ENCODE measurements at regions not wholly inside any gene's neighbourhood (a gene's known extent, or its start where the extent isn't known, plus 50 kb on each side); places are given as distances from the start of the nearest gene placed in this dataset.
A peak's percentile ranks its signal among the peaks of the same experiment; 100 is the strongest.

GRCh38 chr1:55276671-55277376, 61.7 kb upstream of the USP24 start:
- peak overlapping the region; percentile 80; the same call in 1 of the 2 replicates for H2AFZ ChIP-seq (ENCODE audit: low read length)
- no peak for TF ChIP-seq EZH2phosphoT487 (IDR thresholded peaks at IDR 0.05; ENCODE audit: borderline replicate concordance, low read depth, low read length)
- no peak for TF ChIP-seq CTCF (conservative IDR thresholded peaks at IDR 0.05; ENCODE audit: low read length)

GRCh38 chr1:55275941-55276341, 60.8 kb upstream of the USP24 start:
- Histone ChIP-seq H3K79me2 (ENCODE audit: insufficient read depth, low read depth, low read length) (no peaks in the 10 kb centered on the region), H3K27ac (ENCODE audit: low read depth, low read length, poor library complexity, severe bottlenecking) (no peak overlapping the region), H2AFZ (ENCODE audit: low read length) (no peak overlapping the region; the same call in 1 of the 2 replicates), H4K20me1 (ENCODE audit: insufficient read depth, low read length) (no peaks in the 10 kb centered on the region), H3K4me2 (ENCODE audit: low read length) (no peak overlapping the region), H3K9me3 (ENCODE audit: low read length) (no peaks in the 10 kb centered on the region), H3K4me1 (ENCODE audit: insufficient read depth, low read length, poor library complexity, severe bottlenecking) (peaks cover 16% of the 10 kb centered on the region), H3K9me2 (ENCODE audit: insufficient read depth, low read length) (no peaks in the 10 kb centered on the region), H3K36me3 (ENCODE audit: insufficient read depth, low read length) (no peaks in the 10 kb centered on the region), H3K4me3 (ENCODE audit: low read depth, low read length, poor library complexity, severe bottlenecking) (no peak overlapping the region)
- ChIA-PET POLR2A (no interaction called here), CTCF (ENCODE audit: unreplicated experiment) (no interaction called here)
- no TSS peak for BruUV-seq (replicated peaks)
- DNase-seq (ENCODE audit: low spot score) = no peak
- intact Hi-C loops (cut with micrococcal nuclease; ENCODE audit: unreplicated experiment) = loop anchor here (2.0 kb wide), 1 partner anchor 205 kb away; no protein-coding TSS in a partner anchor
- TF ChIP-seq EZH2phosphoT487 (IDR thresholded peaks at IDR 0.05; ENCODE audit: borderline replicate concordance, low read depth, low read length) = no peak
- TF ChIP-seq CTCF (conservative IDR thresholded peaks at IDR 0.05; ENCODE audit: low read length) = no peak

More at GRCh38 chr1:55276671-55277376, 61.7 kb upstream of the USP24 start:
- Histone ChIP-seq H3K79me2 (ENCODE audit: insufficient read depth, low read depth, low read length) (no peaks in the 10 kb centered on the region), H3K27ac (ENCODE audit: low read depth, low read length, poor library complexity, severe bottlenecking) (no peak overlapping the region), H3K4me3 (ENCODE audit: low read depth, low read length, poor library complexity, severe bottlenecking) (peak overlapping the region; percentile 11), H3K9me3 (ENCODE audit: low read length) (no peaks in the 10 kb centered on the region), H3K4me2 (ENCODE audit: low read length) (peak overlapping the region; percentile 64), H4K20me1 (ENCODE audit: insufficient read depth, low read length) (no peaks in the 10 kb centered on the region), H3K9me2 (ENCODE audit: insufficient read depth, low read length) (no peaks in the 10 kb centered on the region), H3K4me1 (ENCODE audit: insufficient read depth, low read length, poor library complexity, severe bottlenecking) (peaks cover 16% of the 10 kb centered on the region), H3K36me3 (ENCODE audit: insufficient read depth, low read length) (no peaks in the 10 kb centered on the region)
- no TSS peak for BruUV-seq (replicated peaks)
- POLR2A ChIA-PET = no interaction called here
- CTCF ChIA-PET (ENCODE audit: unreplicated experiment) = interaction anchor here (0.6 to 1.0 kb wide), 2 partner anchors 68 to 133 kb away, joined by 3 read pairs; no protein-coding TSS in a partner anchor
- intact Hi-C loops (cut with micrococcal nuclease; ENCODE audit: unreplicated experiment) = loop anchor here (1.0 to 2.0 kb wide), 3 partner anchors 64 to 206 kb away; no protein-coding TSS in a partner anchor
- no peak for DNase-seq (ENCODE audit: low spot score)

- ChIA-PET CTCF (ENCODE audit: unreplicated experiment) (no interaction called here), POLR2A (no interaction called here)
- TF ChIP-seq EZH2phosphoT487 (IDR thresholded peaks at IDR 0.05; ENCODE audit: borderline replicate concordance, low read depth, low read length) (no peak), CTCF (conservative IDR thresholded peaks at IDR 0.05; ENCODE audit: low read length) (no peak)
- no peaks in the 10 kb centered on the region for H4K20me1 ChIP-seq (ENCODE audit: insufficient read depth, low read length)
- H2AFZ ChIP-seq (ENCODE audit: low read length) = no peak overlapping the region
- intact Hi-C loops (cut with micrococcal nuclease; ENCODE audit: unreplicated experiment) = no loop called here
- H3K9me2 ChIP-seq (ENCODE audit: insufficient read depth, low read length) = no peaks in the 10 kb centered on the region
- H3K9me3 ChIP-seq (ENCODE audit: low read length) = no peaks in the 10 kb centered on the region
- BruUV-seq (replicated peaks) = no TSS peak
- no peak overlapping the region for H3K4me2 ChIP-seq (ENCODE audit: low read length)
- no peaks in the 10 kb centered on the region for H3K36me3 ChIP-seq (ENCODE audit: insufficient read depth, low read length)
- no peak overlapping the region for H3K27ac ChIP-seq (ENCODE audit: low read depth, low read length, poor library complexity, severe bottlenecking)
- DNase-seq (ENCODE audit: low spot score) = no peak
- peaks cover 16% of the 10 kb centered on the region for H3K4me1 ChIP-seq (ENCODE audit: insufficient read depth, low read length, poor library complexity, severe bottlenecking)
- H3K79me2 ChIP-seq (ENCODE audit: insufficient read depth, low read depth, low read length) = no peaks in the 10 kb centered on the region
- no peak overlapping the region for H3K4me3 ChIP-seq (ENCODE audit: low read depth, low read length, poor library complexity, severe bottlenecking)
These were observed 60.1 kb upstream of the USP24 start for GRCh38 chr1:55275151-55275748.
